ENCODE measurements at regions not wholly inside any gene's neighbourhood (a gene's known extent, or its start where the extent isn't known, plus 50 kb on each side); places are given as distances from the start of the nearest gene placed in this dataset.

DNA sequence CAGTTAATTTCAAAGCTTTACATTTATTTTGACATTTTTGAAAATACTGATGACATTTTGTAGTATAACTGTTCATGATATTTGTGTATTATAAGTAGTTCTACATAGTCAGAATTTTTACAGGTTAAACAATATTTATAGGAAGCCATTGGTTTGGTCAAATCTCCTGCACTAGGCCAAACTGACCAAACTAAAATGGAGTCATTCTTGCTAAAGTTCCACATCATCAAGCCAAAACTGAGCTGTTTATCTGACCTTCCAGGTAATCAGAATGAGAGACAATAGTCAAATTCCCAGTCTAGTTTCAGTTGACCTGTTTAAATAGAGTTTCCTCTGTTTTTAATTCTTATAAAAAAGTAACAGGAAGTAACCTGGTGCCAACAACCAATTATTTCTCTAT, 253.3 kb upstream of the RGS18 start:
- Histone ChIP-seq H3K4me1 (no peaks in the 10 kb centered on the region), H3K27me3 (no peaks in the 10 kb centered on the region), H3K9me3 (no peaks in the 10 kb centered on the region), H3K27ac (no peak overlapping the region), H3K9ac (ENCODE audit: low read depth in 2 of 2, low read length in 2 of 2) (no peak overlapping the region), H3K4me3 (no peak overlapping the region), H3K36me3 (no peaks in the 10 kb centered on the region)
- no peak for DNase-seq
- TF ChIP-seq, protein P1, sequence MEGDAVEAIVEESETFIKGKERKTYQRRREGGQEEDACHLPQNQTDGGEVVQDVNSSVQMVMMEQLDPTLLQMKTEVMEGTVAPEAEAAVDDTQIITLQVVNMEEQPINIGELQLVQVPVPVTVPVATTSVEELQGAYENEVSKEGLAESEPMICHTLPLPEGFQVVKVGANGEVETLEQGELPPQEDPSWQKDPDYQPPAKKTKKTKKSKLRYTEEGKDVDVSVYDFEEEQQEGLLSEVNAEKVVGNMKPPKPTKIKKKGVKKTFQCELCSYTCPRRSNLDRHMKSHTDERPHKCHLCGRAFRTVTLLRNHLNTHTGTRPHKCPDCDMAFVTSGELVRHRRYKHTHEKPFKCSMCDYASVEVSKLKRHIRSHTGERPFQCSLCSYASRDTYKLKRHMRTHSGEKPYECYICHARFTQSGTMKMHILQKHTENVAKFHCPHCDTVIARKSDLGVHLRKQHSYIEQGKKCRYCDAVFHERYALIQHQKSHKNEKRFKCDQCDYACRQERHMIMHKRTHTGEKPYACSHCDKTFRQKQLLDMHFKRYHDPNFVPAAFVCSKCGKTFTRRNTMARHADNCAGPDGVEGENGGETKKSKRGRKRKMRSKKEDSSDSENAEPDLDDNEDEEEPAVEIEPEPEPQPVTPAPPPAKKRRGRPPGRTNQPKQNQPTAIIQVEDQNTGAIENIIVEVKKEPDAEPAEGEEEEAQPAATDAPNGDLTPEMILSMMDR (IDR thresholded peaks at IDR 0.05), result no peak
- intact Hi-C loops (cut with DNase I), result no loop called here

DNA sequence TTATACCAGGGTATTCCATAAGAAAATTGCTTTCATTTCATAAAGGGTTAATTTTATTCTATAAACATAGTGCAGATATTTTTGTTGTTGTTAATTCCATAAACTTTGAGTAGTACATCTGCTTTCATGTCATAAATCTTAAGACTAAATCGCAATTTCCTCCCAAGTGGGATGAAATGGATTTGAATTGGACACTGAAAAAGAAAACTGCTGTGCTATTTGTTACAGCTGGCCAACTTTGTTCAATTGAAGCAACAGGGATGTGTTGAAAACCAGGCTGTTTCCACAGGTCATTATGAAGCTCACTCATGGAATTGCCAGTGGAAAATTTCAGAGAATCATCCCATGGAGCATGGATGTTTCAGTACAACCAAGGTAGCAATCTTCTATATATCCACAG, 252.5 kb upstream of the RGS18 start:
- Histone ChIP-seq H3K27me3 (no peaks in the 10 kb centered on the region), H3K4me3 (no peak overlapping the region), H3K27ac (no peak overlapping the region), H3K9ac (ENCODE audit: low read depth in 2 of 2, low read length in 2 of 2) (no peak overlapping the region), H3K4me1 (no peaks in the 10 kb centered on the region), H3K36me3 (no peaks in the 10 kb centered on the region), H3K9me3 (no peaks in the 10 kb centered on the region)
- TF ChIP-seq, protein P1 (IDR thresholded peaks at IDR 0.05), result no peak
- DNase-seq, result no peak
- intact Hi-C loops (cut with DNase I), result no loop called here

DNA sequence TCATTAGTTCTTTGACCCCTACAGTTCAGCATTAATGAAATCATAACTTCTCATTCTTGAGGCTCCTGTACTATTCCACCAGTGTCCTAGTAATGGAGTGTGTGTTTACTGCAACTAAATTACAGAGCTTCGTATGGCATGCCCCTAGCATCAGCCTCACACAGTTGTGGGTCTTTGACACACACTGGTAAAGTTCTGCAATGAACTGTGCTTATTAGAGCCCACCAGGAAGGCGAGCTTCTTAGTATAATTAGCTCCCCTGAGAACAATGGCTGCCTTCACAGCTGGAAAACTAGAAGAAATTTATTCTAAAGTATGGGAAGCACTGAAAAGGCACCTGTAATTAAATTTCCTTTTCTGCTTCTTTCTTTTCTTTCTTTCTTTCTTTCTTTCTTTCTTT, 251.1 kb upstream of the RGS18 start:
- no peaks in the 10 kb centered on the region for H3K27me3 ChIP-seq
- H3K9me3 ChIP-seq, result no peaks in the 10 kb centered on the region
- TF ChIP-seq, protein P1 (IDR thresholded peaks at IDR 0.05), result no peak
- H3K9ac ChIP-seq (ENCODE audit: low read depth in 2 of 2, low read length in 2 of 2), result no peak overlapping the region
- H3K4me1 ChIP-seq, result no peaks in the 10 kb centered on the region
- no peak overlapping the region for H3K27ac ChIP-seq
- H3K4me3 ChIP-seq, result no peak overlapping the region
- DNase-seq, result no peak
- no peaks in the 10 kb centered on the region for H3K36me3 ChIP-seq
- intact Hi-C loops (cut with DNase I), result no loop called here

DNA sequence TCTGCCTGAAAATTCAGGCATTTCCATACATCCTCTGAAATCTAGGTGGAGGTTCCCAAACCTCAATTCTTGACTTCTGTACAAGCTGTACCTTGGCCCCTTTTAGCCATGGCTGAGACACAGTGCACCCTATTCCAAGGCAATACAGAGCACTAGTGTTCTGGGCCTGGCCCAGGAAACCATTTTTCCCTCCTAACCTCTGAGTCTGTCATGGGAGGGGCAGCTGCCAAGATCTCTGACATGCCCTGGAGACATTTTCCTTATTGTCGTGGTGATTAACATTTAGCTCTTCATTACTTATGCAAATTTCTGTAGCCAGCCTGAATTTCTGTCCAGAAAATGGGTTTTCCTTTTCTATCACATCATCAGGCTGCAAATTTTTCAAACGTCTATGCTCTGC, 248.0 kb upstream of the RGS18 start:
- TF ChIP-seq, protein P1 (IDR thresholded peaks at IDR 0.05), result no peak
- no peaks in the 10 kb centered on the region for H3K27me3 ChIP-seq
- intact Hi-C loops (cut with DNase I), result no loop called here

DNA sequence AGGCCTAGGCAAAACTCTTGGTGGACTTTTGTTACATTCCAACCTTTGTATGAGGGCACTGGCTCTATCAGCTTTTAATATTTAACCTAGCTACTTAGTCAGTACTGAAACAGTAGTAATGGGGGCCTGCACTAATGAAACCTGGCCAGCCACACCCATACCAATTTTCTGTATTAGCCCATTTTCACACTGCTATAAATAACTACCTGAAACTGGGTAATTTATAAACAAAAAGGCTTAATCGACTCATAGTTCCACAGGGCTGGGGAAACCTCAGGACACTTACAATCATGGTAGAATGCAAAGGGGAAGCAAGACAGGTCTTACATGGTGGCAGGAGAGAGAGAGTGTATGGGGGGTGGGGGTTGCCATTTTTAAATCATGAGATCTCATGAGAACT, 245.7 kb upstream of the RGS18 start:
- no peaks in the 10 kb centered on the region for H3K27me3 ChIP-seq
- H3K4me3 ChIP-seq, result no peak overlapping the region
- no peaks in the 10 kb centered on the region for H3K9me3 ChIP-seq
- TF ChIP-seq, protein P1 (IDR thresholded peaks at IDR 0.05), result no peak
- intact Hi-C loops (cut with DNase I), result no loop called here
- H3K27ac ChIP-seq, result no peak overlapping the region
- no peaks in the 10 kb centered on the region for H3K36me3 ChIP-seq
- no peak overlapping the region for H3K9ac ChIP-seq (ENCODE audit: low read depth in 2 of 2, low read length in 2 of 2)
- H3K4me1 ChIP-seq, result no peaks in the 10 kb centered on the region
- no peak for DNase-seq

More for the DNA sequence above, 248.0 kb upstream of the RGS18 start:
- no peaks in the 10 kb centered on the region for H3K36me3 ChIP-seq
- H3K27ac ChIP-seq, result no peak overlapping the region
- H3K4me1 ChIP-seq, result no peaks in the 10 kb centered on the region
- no peaks in the 10 kb centered on the region for H3K9me3 ChIP-seq
- no peak overlapping the region for H3K9ac ChIP-seq (ENCODE audit: low read depth in 2 of 2, low read length in 2 of 2)
- no peak overlapping the region for H3K4me3 ChIP-seq
- DNase-seq, result no peak

Measured in colonic mucosa (tissue), 4 donors.